Spleen (tissue), 11 donors: ENCODE measurements at regions not wholly inside any gene's neighbourhood (a gene's known extent, or its start where the extent isn't known, plus 50 kb on each side); places are given as distances from the start of the nearest gene placed in this dataset.
"Not testable (repeated sequence)": the region's sequence is repeated elsewhere in the genome, so short reads cannot be mapped to it uniquely, and the experiment has no call there.

Source experiments
- DNase-seq: peaks from one replicate; pipeline ENCODE4 v3.0.0-alpha.2; 2020
- H3K27ac ChIP-seq, 8 donors: fragments of 200-600 bp; sonication (generic) in 7 of 8; 1 replicate in 4 of 8; 2 replicates in 4 of 8; pipeline versions ENCODE4 v1.5.0 to v1.8.0; 2016 to 2021; ENCODE audit warnings: inconsistent platforms in 4 of 8, mild to moderate bottlenecking in 4 of 8, moderate library complexity in 1 of 8
- H3K27me3 ChIP-seq, 7 donors: fragments of 200-600 bp; sonication (generic) in 6 of 7; replicated peaks in 1 of 7; 1 replicate in 4 of 7; 2 replicates in 3 of 7; pipeline versions ENCODE4 v1.5.0 to v1.8.0; 2016 to 2021; ENCODE audit warnings: inconsistent platforms in 3 of 7, mild to moderate bottlenecking in 1 of 7
- H3K36me3 ChIP-seq, 6 donors: fragments of 200-600 bp; sonication (generic) in 5 of 6; 1 replicate in 4 of 6; 2 replicates in 2 of 6; pipeline versions ENCODE4 v1.5.0 to v1.8.0; 2016 to 2021; ENCODE audit warnings: inconsistent platforms in 2 of 6
- H3K4me1 ChIP-seq, 6 donors: fragments of 200-600 bp; sonication (generic) in 5 of 6; 1 replicate in 3 of 6; 2 replicates in 3 of 6; pipeline versions ENCODE4 v1.5.0 to v1.8.0; 2016 to 2021; ENCODE audit warnings: inconsistent platforms in 3 of 6
- H3K4me3 ChIP-seq, 8 donors: fragments of 200-600 bp; sonication (generic) in 7 of 8; 1 replicate in 4 of 8; 2 replicates in 4 of 8; pipeline versions ENCODE4 v1.5.0 to v1.8.0; 2016 to 2021; ENCODE audit warnings: inconsistent platforms in 4 of 8, mild to moderate bottlenecking in 4 of 8, moderate library complexity in 2 of 8
- H3K9me3 ChIP-seq, 8 donors: fragments of 200-600 bp; sonication (generic) in 7 of 8; 1 replicate in 4 of 8; 2 replicates in 4 of 8; pipeline versions ENCODE4 v1.5.0 to v1.8.0; 2016 to 2021; ENCODE audit warnings: inconsistent platforms in 4 of 8
- POLR2A ChIP-seq, 3 donors: fragments of 450-650 bp; IDR thresholded peaks; one replicate each; pipeline ENCODE4 v1.5.1; 2017; ENCODE audit warnings: antibody characterized with exemption in 3 of 3, mild to moderate bottlenecking in 1 of 3
- POLR2AphosphoS5 ChIP-seq, 3 donors: sonication (generic); formaldehyde crosslinking; IDR thresholded peaks; one replicate each; pipeline ENCODE4 v1.5.1; 2017; ENCODE audit warnings: antibody characterized with exemption in 3 of 3
- WGBS, 5 donors: extraction: QIAGEN DNeasy Blood & Tissue Kit in 3 of 5; methylation state at CpG; one replicate each; pipeline versions ENCODE4 v1.1.5 to v1.1.7; 2013 to 2018; 5-methylcytosine and 5-hydroxymethylcytosine counted together
- intact Hi-C: fragments of 100-400 bp; cut with DNase I; formaldehyde crosslinking; loops from one replicate; pipeline ENCODE4 v1.15.0; 2023; ENCODE audit warnings: low total_unique reads
- TF ChIP-seq, protein P1 (sequence below), 11 experiments: fragments of 200-600 bp in 7 of 11; fragments of 450-650 bp in 4 of 11; sonication (generic) in 4 of 11; IDR thresholded peaks in 8 of 11; conservative IDR thresholded peaks in 3 of 11; 1 replicate in 7 of 11; 2 replicates in 4 of 11; pipeline versions ENCODE4 v1.4.0 to v1.8.0; 2016 to 2021; ENCODE audit warnings: antibody characterized with exemption in 11 of 11, inconsistent platforms in 4 of 11, mild to moderate bottlenecking in 1 of 11
- donor health status: healthy with polysubstance abuse.
- donor health status: DM: no; HTN: no; CAD: no; lungs with moderate emphysema.
- donor health status: DM: no; HTN: no; CAD: no.
- donor health status: Bipolar disorder and iron deficiency.
- donor health status: healthy.
- donor health status: DM: no; HTN: no; CAD: no.
- donor health status: DM: yes; HTN: yes; CAD: no.

DNA sequence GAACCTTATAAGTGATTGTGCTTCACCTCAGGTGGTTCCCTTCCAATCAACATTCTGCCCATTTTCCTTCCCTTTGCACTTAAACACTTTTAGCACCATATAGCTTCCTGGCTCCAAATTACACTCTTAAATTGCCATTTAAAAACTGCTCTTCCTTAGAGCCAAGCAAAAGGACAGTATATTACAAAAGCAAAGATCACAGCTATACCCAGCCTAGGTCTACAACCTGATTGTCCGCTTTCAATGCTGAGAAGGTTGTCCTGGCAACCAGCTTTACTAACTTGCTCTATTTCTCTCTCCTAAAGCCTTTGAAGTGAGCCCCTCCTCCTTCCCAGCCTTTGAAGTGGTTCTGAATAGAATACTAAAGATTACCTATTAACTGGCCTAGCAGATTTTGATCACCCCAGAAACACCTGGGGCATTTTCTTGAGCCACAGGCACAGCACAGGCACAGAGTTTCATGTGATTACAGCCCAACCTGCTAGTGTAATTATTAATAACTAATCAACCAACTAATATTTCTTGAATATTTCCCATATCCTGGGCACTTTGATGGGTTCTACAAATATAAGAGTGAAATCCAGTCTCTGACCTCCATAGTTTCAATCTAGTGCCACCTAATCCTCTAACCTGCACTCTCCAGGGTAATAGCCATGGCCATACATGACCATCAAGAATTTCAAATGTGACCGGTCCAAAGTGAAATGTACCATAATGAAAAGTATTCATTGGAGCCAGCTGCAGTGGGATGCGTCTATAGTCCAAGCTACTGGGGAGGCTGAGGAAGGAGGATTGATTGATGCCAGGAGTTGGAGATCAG lies 63.6 kb upstream of the TRIM24 start:
- Histone ChIP-seq H3K27me3 (no peaks in the 10 kb centered on the region), H3K36me3 (no peaks in the 10 kb centered on the region), H3K9me3 (no peaks in the 10 kb centered on the region), H3K4me3 (no peak overlapping the region), H3K4me1 (no peaks in the 10 kb centered on the region), H3K27ac (no peak overlapping the region)
- no peak for TF ChIP-seq POLR2AphosphoS5 (IDR thresholded peaks at IDR 0.05)
- TF ChIP-seq, protein P1, sequence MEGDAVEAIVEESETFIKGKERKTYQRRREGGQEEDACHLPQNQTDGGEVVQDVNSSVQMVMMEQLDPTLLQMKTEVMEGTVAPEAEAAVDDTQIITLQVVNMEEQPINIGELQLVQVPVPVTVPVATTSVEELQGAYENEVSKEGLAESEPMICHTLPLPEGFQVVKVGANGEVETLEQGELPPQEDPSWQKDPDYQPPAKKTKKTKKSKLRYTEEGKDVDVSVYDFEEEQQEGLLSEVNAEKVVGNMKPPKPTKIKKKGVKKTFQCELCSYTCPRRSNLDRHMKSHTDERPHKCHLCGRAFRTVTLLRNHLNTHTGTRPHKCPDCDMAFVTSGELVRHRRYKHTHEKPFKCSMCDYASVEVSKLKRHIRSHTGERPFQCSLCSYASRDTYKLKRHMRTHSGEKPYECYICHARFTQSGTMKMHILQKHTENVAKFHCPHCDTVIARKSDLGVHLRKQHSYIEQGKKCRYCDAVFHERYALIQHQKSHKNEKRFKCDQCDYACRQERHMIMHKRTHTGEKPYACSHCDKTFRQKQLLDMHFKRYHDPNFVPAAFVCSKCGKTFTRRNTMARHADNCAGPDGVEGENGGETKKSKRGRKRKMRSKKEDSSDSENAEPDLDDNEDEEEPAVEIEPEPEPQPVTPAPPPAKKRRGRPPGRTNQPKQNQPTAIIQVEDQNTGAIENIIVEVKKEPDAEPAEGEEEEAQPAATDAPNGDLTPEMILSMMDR (IDR thresholded peaks at IDR 0.05 in 8 of 11, conservative IDR thresholded peaks at IDR 0.05 in 3 of 11) = no peak
- TF ChIP-seq POLR2A (IDR thresholded peaks at IDR 0.05) = no peak
- DNase-seq = no peak
- intact Hi-C loops = no loop called here
- 90 to 96% (median 93%) methylated on average over 3 of the region's 3 CpGs for whole genome bisulfite sequencing, 5 donors

DNA sequence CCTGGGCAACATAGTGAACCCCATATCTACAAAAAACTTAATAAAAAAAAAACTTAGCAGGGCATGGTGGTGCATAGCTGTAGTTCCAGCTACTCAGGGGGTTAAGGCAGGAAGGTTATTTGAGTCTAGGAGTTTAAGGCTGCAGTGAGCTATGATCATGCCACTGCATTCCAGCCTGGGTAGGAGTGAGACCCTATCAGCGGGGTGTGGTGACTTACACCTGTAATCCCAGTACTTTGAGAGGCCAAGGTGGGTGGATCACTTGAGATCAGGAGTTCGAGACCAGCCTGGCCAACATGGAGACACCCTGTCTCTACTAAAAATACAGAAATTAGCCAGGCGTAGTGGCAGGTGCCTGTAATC lies 63.0 kb upstream of the TRIM24 start:
- H3K36me3 ChIP-seq, H3K4me1 ChIP-seq, H3K4me3 ChIP-seq, H3K27me3 ChIP-seq, DNase-seq, H3K27ac ChIP-seq, H3K9me3 ChIP-seq, intact Hi-C loops: not testable (repeated sequence)
- 85 to 92% (median 86%) methylated on average over 3 of the region's 3 CpGs for WGBS, 5 donors

DNA sequence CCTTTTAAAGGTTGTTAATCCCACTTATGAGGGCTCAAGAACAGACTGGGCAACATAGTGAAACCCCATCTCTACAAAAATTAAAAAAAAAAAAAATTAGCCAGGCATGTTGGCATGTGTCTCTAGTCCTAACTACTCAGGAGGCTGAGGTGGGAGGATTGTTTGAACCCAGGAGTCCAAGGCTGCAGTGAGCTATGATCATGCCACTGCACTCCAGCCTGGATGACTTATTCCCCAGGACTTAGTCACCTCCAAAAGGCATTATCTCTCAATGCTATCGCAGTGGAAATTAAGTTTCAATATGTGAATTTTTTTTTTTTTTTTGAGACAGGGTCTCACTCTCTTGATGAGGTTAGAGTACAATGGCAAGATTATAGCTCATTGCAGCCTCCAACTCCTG lies 61.2 kb upstream of the TRIM24 start:
- Histone ChIP-seq H3K4me1 (no peaks in the 10 kb centered on the region), H3K27me3 (no peaks in the 10 kb centered on the region), H3K27ac (no peak overlapping the region), H3K4me3 (no peak overlapping the region), H3K36me3 (no peaks in the 10 kb centered on the region), H3K9me3 (no peaks in the 10 kb centered on the region)
- 61 to 100% (median 96%) methylated on average over 1 of the region's 1 CpG for WGBS, 5 donors
- no peak for DNase-seq
- TF ChIP-seq POLR2AphosphoS5 (IDR thresholded peaks at IDR 0.05) (no peak), POLR2A (IDR thresholded peaks at IDR 0.05) (no peak)
- TF ChIP-seq, protein P1 (IDR thresholded peaks at IDR 0.05 in 8 of 11, conservative IDR thresholded peaks at IDR 0.05 in 3 of 11) = no peak
- intact Hi-C loops = no loop called here

DNA sequence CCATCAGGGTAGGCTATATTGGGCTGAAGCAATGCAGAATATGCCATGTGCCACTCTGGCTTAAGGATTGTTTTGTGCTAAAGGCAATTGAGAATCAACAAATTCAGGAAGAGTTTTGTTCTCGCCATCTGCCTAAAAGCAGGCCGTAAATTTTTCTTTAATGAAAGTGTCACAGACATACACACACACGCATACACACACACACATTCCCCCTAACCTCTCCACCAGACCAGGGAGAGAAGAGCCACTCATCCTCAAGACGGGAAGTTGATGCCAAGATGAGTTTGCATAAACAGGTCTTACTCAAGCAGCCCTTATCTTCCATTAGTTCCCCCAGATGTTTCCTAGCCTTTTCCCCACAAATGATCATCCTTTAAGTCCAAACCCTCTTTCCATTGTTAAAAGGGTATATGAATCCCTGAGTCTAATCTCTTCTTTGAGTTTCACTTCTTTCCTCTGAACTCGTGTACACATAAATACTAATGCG lies 59.6 kb upstream of the TRIM24 start:
- Histone ChIP-seq H3K9me3 (no peaks in the 10 kb centered on the region), H3K4me3 (no peak overlapping the region), H3K27ac (no peak overlapping the region), H3K4me1 (no peaks in the 10 kb centered on the region), H3K36me3 (no peaks in the 10 kb centered on the region), H3K27me3 (no peaks in the 10 kb centered on the region)
- intact Hi-C loops = no loop called here
- 48 to 71% (median 58%) methylated on average over 6 of the region's 6 CpGs for WGBS, 5 donors
- TF ChIP-seq, protein P1 (IDR thresholded peaks at IDR 0.05 in 8 of 11, conservative IDR thresholded peaks at IDR 0.05 in 3 of 11) = no peak
- TF ChIP-seq POLR2AphosphoS5 (IDR thresholded peaks at IDR 0.05) (no peak), POLR2A (IDR thresholded peaks at IDR 0.05) (no peak)
- DNase-seq = no peak
